Hepatic stellate cell (primary cell): ENCODE measurements at regions not wholly inside any gene's neighbourhood (a gene's known extent, or its start where the extent isn't known, plus 50 kb on each side); places are given as distances from the start of the nearest gene placed in this dataset.

Experiments used
- DNase-seq: peaks from one replicate; pipeline ENCODE4 v3.0.0; 2011; ENCODE audit warnings: low spot score

DNA sequence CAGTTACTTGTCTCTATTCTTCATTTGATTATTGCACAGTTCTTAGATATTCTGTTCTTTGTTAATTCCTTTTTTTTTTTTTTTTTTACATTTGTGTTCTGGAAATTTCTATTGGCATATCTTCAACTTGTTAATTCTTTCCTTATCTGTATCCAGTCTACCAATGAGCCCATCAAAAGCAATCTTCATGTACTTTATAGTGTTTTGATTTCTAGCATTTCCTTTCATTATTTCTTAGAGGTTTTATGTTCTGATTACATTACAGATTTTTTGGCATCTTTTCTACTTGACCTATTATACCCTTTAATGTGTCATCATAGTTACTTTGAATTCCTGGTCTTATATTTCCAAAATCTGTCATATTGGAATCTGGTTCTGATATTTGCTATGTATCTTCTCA is 2194.8 kb downstream of the PCDH9 start:
- DNase-seq, result no peak

DNA sequence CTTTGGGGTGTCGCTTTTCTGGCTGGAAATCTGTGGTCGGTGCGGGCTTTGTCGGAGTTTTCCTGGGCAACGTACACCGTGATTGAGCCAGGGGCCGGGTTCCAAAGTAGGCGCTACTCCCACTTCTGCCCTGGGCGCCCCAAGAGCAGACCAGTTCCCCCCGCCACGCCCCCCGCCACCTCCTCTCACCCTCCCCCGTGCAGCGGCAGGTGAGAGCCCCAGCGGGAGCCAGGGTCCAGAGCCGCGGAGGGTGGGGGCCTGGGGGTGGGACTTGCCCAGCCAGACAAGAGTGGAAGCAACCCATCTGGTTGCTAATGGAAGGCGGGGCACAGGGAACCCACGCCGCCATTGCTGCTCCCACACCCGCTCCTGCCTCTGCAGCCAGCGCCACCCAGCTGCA is 2195.9 kb downstream of the PCDH9 start:
- DNase-seq, result no peak

DNA sequence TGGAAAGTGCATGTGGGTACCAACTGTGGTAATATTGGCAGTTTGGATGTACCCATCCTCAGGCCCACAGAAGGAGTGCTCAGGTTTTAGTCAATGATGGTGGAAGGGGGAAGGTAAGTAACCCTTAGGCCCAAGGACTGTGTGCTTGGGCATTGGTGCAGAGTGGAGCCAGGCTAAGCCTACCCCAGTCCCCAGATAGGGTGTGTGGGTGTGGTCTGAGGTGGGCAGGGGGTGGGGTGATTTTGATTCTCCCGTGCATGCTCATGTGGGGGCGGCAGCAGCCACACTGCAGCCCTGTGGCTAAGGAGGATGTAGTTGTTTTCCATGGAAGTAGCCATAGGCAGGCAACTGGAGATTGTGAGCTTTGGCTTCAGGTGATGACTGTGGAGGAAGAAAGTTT is 2197.3 kb downstream of the PCDH9 start:
- DNase-seq, result no peak

DNA sequence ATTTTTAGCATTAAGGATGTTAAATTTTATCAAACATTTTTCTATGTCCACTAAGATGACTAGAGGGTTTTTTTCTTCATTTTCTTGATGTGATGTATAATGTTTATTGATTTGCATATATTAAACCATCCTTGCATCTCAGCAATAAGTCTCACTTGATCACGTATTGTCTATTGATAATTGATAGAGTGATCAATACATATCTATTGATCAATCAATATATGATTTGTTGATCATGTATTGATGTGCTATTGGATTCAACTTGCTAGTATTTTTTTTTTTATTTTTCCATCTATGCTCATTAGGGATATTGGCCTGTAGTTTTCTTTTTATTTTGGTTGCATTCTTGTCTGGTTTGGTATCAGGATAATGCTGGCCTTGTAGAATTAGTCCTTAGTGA is 2202.0 kb downstream of the PCDH9 start:
- no peak for DNase-seq

DNA sequence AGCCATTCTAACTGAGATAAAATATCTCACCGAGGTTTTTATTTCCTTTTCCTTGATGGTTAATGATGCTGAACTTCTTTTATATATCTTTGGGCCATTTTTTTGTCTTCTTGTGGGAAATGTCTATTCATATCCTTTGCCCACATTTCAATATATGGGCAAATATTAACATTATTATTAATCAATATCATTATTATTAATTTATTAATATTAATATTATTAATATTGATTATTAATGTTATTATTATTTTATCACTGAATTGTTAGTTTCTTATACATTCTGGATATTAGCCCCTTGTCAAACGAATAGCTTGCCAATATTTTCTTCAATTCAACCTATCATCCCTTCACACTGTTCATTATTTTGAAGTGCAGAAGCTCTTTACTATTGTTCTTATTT is 2203.6 kb downstream of the PCDH9 start:
- DNase-seq, result no peak

DNA sequence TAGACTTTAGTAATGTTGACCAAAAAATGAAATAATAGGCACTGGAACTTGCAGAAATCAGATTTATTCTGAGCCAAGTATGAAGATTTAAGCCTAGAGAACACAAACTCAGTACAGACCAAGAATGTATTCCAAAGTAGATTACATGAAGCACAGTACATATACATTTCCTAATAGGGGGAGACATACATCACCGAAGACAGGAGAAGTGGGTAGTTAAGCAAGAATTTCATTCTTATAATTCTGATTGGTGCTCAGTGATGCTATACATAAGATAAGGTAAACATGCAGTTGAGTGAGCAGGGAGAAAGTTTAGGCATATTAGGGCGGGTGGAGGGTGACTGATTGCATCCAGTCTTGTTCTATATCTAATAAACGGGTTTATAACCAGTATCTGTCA is 2218.8 kb downstream of the PCDH9 start:
- no peak for DNase-seq

DNA sequence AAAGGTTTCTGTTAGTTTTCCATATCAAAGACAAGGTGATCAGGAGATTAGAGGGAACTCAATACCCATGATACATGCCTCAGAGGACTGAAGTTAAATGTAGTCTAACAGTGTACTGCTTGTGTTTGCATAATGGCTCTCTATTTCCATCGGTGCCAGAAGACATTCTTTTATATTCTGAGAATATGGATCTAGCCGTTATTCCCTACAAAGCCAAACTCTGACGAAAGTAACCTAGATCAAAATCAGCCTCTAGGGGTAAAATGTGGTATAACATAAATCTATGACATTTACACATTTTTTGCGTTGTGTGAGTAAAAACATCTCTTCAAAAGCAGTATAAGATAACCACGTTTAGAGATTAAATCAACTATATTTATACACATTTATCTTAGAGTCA is 2232.7 kb downstream of the PCDH9 start:
- DNase-seq, result no peak

DNA sequence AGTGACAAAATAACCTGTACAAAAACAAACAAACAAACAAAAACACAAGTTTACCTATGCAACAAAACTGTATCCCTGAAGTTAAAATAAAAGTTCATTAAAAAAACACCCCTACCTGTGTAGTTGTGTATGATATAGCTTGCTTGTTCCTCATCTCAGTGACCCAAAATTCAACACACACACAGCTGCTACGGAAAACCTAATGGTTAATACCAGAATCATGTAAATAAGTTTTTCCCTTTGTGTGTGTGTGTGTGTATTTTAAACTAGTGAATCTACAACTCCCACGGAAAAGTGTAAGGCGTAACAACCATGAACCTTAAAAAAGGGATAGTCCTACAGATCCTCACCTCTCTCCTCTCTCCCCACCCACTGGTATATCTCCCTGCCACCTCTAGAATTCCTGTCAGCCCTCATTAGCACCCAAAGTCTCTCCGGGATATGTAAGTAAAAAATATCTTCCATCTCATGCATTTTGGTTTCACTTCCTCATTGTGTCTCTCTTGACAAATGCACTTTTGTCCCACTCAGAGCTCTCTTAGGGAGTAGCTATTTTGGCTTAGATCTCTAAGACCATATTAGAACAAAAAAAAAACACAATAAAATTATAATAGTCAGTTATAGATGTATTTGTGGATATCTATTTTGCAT is 2236.5 kb downstream of the PCDH9 start:
- no peak for DNase-seq

DNA sequence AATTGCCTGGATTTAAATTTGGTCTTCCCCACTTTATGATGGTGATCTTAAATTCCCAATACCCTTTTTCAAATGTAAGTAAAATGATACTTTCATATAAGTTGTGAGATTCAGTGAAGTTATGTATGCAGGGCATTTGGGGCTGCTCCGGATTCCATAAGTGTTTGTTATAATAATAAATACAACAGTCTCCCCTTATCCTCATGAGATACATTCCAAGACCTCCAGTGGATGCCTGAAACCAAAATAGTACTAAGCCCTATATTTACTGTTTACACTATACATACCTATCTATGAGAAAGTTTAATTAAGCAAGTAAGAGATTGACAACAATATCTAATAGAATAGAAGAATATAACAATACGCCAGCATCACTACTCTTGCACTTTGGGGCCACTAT is 2237.8 kb downstream of the PCDH9 start:
- DNase-seq, result no peak

DNA sequence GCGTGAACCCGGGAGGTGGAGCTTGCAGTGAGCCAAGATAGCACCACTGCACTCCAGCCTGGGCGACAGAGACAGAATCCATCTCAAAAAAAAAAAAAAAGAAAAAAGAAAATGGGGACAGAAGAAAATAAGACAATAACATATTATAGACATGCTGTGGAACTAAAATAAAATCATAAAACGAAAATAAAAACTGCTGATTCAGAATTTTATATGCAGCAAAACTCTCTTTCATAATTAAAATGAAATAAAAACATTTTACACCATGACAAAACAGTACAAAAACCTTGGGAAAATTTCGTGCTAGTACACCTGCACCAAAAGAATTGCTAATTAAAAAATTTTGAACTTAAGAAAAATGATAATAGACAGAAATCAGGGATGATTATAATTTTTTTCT is 2245.1 kb downstream of the PCDH9 start:
- DNase-seq, result no peak

DNA sequence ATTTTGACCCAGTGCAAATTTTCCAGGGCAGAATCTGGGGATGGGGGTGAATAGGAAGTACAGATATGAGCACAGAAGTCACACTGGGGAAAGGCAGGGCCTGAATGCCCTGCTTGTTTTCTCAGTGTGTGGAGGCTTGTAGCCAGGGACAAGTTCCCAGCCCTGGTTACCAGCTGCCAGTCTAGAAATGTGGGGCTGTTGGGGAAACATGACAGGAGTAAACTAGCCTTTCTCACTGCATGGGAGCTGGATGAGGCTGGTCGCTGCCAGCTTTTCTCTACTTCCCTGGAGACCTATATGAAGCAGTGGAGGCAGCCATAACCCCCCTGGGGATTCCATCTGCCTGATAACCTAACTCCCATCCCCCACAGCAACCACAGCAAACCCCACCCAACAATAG is 2267.7 kb downstream of the PCDH9 start:
- DNase-seq, result no peak

DNA sequence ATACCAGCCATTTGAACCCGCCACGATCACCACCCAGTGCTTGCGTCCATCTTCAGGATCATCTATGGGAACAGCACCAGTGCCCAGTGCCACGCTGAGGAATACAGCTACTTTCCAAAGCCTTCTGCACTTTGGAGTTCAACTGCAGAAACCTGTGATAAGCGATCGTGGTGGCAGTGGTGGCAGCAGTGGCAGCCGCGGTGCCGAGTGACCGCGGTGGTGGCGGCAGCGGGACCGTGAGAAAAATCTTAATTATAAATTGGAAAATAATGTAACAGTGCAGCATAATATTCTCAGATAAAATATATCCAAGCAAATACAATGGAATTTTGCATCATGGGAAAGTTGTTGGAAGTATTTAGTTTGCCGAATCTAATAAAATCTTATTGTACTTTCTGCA is 2270.9 kb downstream of the PCDH9 start:
- DNase-seq, result no peak

DNA sequence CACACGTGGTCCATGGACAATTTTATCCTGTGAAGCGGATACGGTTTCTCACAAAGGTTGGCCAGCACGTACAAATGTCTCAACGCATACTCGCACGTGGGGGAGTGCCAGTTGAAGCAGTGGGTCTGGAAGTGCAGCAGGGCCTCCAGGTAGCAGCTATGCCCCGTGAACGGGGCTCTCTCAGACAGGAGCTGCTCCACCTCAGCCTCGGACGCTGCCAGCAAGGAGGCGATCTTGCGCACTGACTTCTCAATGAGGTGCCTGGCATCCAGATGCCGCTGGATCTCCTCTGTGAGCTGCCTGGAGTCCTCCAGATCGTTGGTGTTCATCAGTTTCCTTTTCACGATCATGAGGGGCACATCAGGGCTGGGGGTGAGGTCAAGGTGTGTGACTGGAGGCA is 2272.0 kb downstream of the PCDH9 start:
- DNase-seq, result no peak

DNA sequence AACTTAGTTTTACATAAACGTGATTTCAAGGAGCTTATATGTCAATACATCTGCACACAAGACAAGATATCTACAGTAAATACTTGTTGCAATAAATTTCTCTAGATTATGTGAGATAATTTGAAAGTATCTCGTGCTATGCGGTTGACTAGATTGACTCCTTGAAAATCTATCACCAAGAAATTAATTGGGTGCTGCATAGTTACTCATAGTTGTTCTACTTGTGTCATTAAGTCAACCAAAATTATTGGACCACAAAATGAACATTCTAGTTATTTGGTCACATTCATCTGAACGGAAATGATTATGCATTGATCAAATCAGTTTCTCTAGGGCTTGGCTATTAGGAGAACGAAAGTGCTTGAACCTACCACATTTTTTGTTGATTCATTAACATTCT is 2291.5 kb downstream of the PCDH9 start:
- DNase-seq, result no peak

DNA sequence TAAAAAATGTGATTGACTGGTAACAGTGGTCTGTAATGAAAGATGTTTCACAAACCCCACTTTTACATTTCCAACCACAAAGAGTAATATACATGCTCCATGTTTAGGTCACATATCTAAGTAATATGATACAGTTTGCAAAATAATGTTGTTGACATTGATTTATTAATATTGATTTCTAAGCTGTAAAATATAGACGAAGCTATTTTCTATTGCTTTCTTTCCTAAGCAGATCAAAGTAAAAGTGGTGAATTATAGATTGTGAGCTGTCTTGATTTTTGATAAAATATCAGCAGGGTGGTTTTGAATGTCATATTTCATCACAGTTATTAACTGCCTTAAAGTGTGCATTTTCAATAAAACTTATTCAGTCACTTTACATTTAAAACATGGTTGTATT is 2292.8 kb downstream of the PCDH9 start:
- DNase-seq, result no peak

DNA sequence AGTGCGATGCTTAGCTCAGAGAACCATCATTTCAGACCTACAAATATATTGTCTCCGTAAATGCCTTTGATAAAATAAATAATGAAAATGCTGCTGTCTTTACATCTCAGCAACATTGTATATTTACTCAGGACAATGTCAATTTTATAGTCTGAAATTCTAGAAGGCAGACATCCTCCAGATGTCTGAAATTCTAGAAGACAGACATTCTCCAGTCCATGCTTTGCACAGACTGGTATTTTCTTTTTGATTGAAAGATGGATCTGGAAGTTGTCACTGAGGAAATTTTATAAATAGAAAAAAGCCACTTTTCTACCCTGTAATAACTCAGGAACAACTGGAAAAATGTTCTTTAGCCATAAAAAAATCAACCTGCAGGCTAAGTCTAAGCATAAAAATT is 2293.3 kb downstream of the PCDH9 start:
- no peak for DNase-seq

DNA sequence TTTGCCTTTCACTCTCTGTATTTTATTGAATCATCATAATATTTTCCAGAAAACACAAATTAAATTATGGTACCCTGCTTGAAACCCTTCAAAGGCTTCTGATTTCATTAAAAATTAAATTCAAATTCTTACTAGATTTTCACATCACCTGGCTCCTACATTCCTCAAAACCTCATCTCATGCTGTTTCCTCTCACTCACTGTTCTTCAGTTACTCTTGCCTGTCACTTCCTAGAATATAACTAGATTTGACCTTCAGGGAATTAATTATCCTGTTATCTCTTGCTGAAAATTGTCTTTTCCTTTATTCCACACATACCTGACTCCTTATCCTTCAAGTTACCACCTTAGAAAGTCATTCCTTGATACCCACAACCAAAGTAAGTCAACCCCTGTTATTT is 2294.7 kb downstream of the PCDH9 start:
- no peak for DNase-seq

DNA sequence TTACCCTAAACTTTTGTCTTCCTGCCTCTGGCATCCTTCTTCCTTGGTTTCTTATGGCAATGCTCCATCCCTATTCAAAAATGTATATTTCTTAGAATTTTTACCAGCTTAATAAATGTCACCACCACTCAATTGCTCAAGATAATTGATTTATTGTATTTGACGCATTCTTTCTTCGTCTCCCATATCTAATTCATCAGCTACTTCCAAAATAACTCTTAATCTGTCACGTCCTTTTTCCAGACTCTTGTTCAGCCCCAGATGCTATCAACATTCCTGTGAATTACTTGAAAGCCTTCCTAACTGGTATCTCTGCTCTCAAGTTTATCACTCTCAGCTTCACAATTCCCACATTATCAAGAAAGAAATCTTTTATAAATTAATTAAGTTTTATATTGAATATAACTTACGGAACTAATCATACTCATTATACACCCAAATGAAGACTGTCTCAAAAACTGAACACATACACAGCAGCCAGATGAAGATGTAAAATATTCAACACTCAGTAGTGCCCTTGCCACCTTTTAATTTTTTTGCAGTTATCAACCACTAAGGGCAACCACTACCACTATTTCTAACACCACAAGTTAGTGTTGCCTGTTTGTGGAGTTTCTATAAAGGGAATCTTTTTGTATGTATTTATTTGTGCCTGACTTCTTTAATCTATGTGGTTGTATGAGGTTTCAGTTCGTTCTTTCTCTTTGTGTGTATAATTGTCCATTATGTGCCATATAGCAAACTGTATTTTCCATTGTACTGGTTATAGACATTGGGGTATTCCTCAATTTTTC is 2295.4 kb downstream of the PCDH9 start:
- DNase-seq, result no peak

DNA sequence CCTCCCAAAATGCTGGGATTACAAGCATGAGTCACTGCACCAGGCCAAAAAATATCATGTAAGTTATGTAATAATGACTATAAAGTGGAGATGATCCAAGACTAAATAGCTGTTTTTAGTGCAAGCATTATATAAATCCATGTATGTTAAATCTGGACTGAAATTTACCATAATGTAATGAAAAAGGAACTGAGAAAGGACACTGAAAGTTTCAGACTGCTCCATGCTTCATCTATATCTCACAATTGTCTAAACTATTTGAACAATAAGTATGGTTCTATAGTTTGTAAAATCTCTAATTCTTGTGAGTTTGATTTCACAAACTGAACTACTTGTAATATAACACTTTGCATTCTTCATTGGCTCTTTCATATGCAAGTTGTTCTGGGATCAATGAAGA is 2299.5 kb downstream of the PCDH9 start:
- DNase-seq, result no peak

DNA sequence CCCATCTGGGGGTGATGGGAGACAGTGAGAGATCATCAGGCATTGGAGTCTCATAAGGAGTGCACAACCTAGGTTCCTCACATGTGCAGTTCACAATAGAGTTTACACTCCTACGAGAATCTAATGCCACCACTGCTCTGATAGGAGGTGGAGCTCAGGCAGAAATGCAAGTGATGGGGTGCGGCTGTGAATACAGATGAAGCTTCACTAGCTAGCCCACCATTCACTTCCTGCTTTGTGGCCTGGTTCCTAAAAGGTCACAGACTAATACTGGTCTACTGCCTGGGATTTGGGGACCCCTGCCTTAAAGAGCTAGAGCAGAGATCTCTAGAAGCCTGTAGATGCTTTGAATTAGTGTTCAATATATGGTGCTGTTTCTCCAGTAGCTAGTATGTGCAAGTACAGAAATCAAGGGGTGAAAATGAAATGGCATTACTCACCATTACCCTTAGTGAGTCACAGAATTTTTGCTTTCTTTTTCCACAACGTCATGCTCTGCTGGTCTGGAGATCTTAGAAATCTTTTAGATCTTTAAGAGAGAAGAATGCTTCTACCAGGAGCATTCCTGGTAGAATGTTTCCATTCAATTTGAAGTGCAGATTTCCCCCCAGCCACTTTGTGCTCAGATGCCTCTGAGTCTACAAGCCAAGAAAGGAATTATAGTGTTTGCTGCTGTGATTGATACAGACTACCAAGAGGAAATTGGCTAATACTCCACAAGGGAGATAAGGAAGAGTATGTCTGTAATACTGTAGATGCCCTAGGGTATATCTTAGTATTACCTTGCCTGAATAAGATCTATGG is 2301.2 kb downstream of the PCDH9 start:
- DNase-seq, result peak; percentile 12

DNA sequence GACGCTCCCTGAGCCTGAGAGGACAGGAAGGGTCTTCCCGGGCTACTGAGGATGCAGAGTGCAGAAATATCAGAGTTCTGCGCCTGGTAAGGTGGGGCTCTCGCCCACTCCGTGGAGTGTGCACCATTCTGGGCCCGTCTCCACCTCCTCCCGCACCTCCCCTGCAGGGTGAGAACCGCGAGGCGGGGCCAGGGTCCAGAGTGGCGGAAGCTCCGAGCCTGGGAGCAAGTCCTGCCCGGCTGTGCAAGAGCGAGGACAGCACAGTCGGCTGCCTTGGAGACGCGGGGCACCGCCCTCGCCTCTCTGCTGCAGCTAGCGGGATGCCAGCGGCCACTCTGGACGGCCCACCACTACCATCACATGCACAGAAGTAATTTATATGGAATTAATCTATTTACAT is 2304.4 kb downstream of the PCDH9 start:
- DNase-seq, result no peak

DNA sequence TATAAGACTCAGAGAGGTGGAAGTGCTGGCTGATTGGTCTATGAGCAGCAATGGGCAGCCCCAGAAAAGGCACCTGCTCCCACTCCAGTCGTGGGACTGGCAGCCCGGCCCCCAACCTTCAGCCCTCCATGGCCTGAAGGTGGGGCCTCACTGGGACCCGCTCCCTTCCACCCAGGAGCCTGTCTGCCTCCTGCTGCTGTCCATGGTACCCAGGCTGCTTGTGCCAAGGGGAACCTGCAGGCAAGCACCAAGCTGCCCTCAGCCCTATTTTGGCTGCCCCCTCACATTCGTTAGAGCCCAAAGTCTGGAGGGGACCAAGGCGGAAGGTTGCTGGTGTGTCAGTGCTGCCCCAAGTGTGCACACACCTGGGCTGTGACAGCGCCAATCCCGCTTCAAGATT is 2304.9 kb downstream of the PCDH9 start:
- no peak for DNase-seq

DNA sequence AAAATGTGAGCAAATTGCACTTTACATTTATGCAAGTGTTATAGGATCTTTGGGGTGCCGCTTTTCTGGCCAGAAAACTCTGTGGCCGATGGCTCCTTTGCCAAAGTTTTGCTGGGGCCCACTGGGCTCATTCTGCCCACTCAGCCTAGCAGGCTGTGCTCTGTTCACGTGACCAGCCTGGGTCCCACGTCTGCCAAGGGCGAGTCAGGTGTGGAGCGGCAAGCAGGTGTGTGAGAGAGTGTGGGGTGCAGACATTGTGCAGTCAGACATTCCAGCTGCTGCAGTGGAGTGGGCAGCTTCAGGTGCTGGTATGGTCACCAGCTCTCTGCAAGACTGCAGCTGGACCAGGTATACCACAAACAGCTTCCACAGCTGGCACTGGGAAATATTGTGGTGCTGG is 2305.7 kb downstream of the PCDH9 start:
- no peak for DNase-seq
